T47D (cell line): ENCODE measurements at regions not wholly inside any gene's neighbourhood (a gene's known extent, or its start where the extent isn't known, plus 50 kb on each side); places are given as distances from the start of the nearest gene placed in this dataset.

Experiments
- DNase-seq, 2 experiments: peaks; one replicate each; pipeline versions ENCODE4 v3.0.0 to v3.0.0-alpha.2; 2011 to 2012; ENCODE audit warnings: low read depth in 1 of 2, low spot score in 1 of 2
- JUND ChIP-seq: IDR thresholded peaks from 2 replicates; pipeline ENCODE4 v1.6.1; 2012; ENCODE audit warnings: low read depth
- in situ Hi-C: cut with HindIII; loops from 2 replicates; pipeline ENCODE4 v1.10.0; 2016; ENCODE audit warnings: low sequenced_read_pairs, low pct_unique_long_range_greater_than_20kb

- in situ Hi-C loops, result no loop called here
- no peak for TF ChIP-seq JUND
- DNase-seq, result no peak
Measured at GRCh38 chr3:84175449-84175848, 783.3 kb upstream of the CADM2 start.

- TF ChIP-seq JUND, result no peak
- in situ Hi-C loops, result no loop called here
- no peak for DNase-seq
Measured at GRCh38 chr3:84184937-84185336, 773.9 kb upstream of the CADM2 start.

- TF ChIP-seq JUND, result no peak
- in situ Hi-C loops, result no loop called here
- DNase-seq, result no peak
Measured at GRCh38 chr3:84194029-84194428, 764.8 kb upstream of the CADM2 start.

GRCh38 chr3:84209474-84209873 is 749.3 kb upstream of the CADM2 start:
- TF ChIP-seq JUND, result no peak
- in situ Hi-C loops, result no loop called here
- no peak for DNase-seq

GRCh38 chr3:84223512-84223911 is 735.3 kb upstream of the CADM2 start:
- TF ChIP-seq JUND, result no peak

GRCh38 chr3:84224262-84224661 is 734.5 kb upstream of the CADM2 start:
- DNase-seq, result no peak

More at GRCh38 chr3:84223512-84223911, 735.3 kb upstream of the CADM2 start:
- in situ Hi-C loops, result no loop called here
- no peak for DNase-seq

GRCh38 chr3:84236261-84236660 is 722.5 kb upstream of the CADM2 start:
- TF ChIP-seq JUND, result no peak
- no peak for DNase-seq
- in situ Hi-C loops, result no loop called here

More at GRCh38 chr3:84224262-84224661, 734.5 kb upstream of the CADM2 start:
- no peak for TF ChIP-seq JUND
- in situ Hi-C loops, result no loop called here

GRCh38 chr3:84245789-84246188 is 713.0 kb upstream of the CADM2 start:
- TF ChIP-seq JUND, result no peak
- in situ Hi-C loops, result no loop called here
- peak in 1 of 2 experiments; percentile 39 for DNase-seq

GRCh38 chr3:84260596-84260995 is 698.2 kb upstream of the CADM2 start:
- in situ Hi-C loops, result no loop called here

GRCh38 chr3:84265768-84266167 is 693.0 kb upstream of the CADM2 start:
- DNase-seq, result no peak
- in situ Hi-C loops, result no loop called here
- TF ChIP-seq JUND, result no peak

More at GRCh38 chr3:84260596-84260995, 698.2 kb upstream of the CADM2 start:
- no peak for TF ChIP-seq JUND
- no peak for DNase-seq

GRCh38 chr3:84275532-84275931 is 683.3 kb upstream of the CADM2 start:
- no peak for TF ChIP-seq JUND
- in situ Hi-C loops, result no loop called here
- DNase-seq, result no peak

GRCh38 chr3:84277562-84278224 is 681.1 kb upstream of the CADM2 start:
- no peak for TF ChIP-seq JUND
- in situ Hi-C loops, result no loop called here
- no peak for DNase-seq

- no peak for TF ChIP-seq JUND
- in situ Hi-C loops, result no loop called here
- DNase-seq, result peak in 1 of 2 experiments; percentile 13
Measured at GRCh38 chr3:84292128-84292527, 666.7 kb upstream of the CADM2 start.

- TF ChIP-seq JUND, result no peak
- DNase-seq, result no peak
- in situ Hi-C loops, result no loop called here
Measured at GRCh38 chr3:84299329-84299728, 659.5 kb upstream of the CADM2 start.
